PC-9 (cell line): ENCODE measurements at regions not wholly inside any gene's neighbourhood (a gene's known extent, or its start where the extent isn't known, plus 50 kb on each side); places are given as distances from the start of the nearest gene placed in this dataset.

Experiments
- BruUV-seq: library from RNA; stranded (reverse); fragments of 400-500 nt; replicated peaks from 2 replicates; lab custom pipeline; 2021; lab: Mats Ljungman, UMichigan
- CTCF ChIA-PET: fragments of 300-600 bp; sonication (Branson Sonifier 250); formaldehyde crosslinking; loops from one replicate; lab custom pipeline; 2022; ENCODE audit warnings: antibody characterized with exemption; lab: Charles Lee
- POLR2A ChIA-PET: fragments of 300-600 bp; sonication (Branson Sonifier 250); formaldehyde crosslinking; loops from one replicate; lab custom pipeline; 2022; ENCODE audit warnings: antibody characterized with exemption; ENCODE audit not compliant: unreplicated experiment; lab: Charles Lee
- DNase-seq, 2 experiments: peaks; one replicate each; pipeline versions ENCODE4 v3.0.0 to v3.0.0-alpha.2; 2015 to 2022; ENCODE audit warnings: mixed read lengths in 1 of 2
- H2AFZ ChIP-seq: fragments of 200-600 bp; sonication (generic); 2 replicates; pipeline ENCODE4 v1.8.1; 2017; ENCODE audit warnings: antibody characterized with exemption
- H3F3A ChIP-seq: fragments of 200-600 bp; sonication (generic); 2 replicates; pipeline ENCODE4 v1.8.1; 2017; ENCODE audit warnings: antibody characterized with exemption, mild to moderate bottlenecking, low read depth; ENCODE audit not compliant: insufficient read depth
- H3K27ac ChIP-seq: fragments of 200-600 bp; sonication (generic); 2 replicates; pipeline ENCODE4 v1.6.1; 2016; ENCODE audit warnings: mixed run types
- H3K27me3 ChIP-seq: fragments of 200-600 bp; sonication (generic); 2 replicates; pipeline ENCODE4 v1.6.1; 2016; ENCODE audit warnings: low read depth, mixed run types; ENCODE audit not compliant: insufficient read depth
- H3K36me3 ChIP-seq: fragments of 200-600 bp; sonication (generic); 2 replicates; pipeline ENCODE4 v1.6.1; 2016; ENCODE audit warnings: low read depth, mixed run types
- H3K4me1 ChIP-seq: fragments of 200-600 bp; sonication (generic); replicated peaks from 2 replicates; pipeline ENCODE4 v1.6.1; 2016; ENCODE audit warnings: mixed run types; ENCODE audit not compliant: insufficient read depth
- H3K4me2 ChIP-seq: fragments of 200-600 bp; sonication (generic); 2 replicates; pipeline ENCODE4 v1.6.1; 2017; ENCODE audit warnings: mixed run types
- H3K4me3 ChIP-seq: fragments of 200-600 bp; sonication (generic); 2 replicates; pipeline ENCODE4 v1.6.1; 2016; ENCODE audit warnings: mixed run types
- H3K79me2 ChIP-seq: fragments of 200-600 bp; sonication (generic); 2 replicates; pipeline ENCODE4 v1.6.1; 2017; ENCODE audit warnings: low read depth, mixed run types
- H3K9me2 ChIP-seq: fragments of 200-600 bp; sonication (generic); 2 replicates; pipeline ENCODE4 v1.8.1; 2017; ENCODE audit warnings: mild to moderate bottlenecking; ENCODE audit not compliant: insufficient read depth
- H3K9me3 ChIP-seq: fragments of 200-600 bp; sonication (generic); 2 replicates; pipeline ENCODE4 v1.8.1; 2016; ENCODE audit warnings: low read depth; ENCODE audit not compliant: insufficient read depth
- H4K20me1 ChIP-seq: fragments of 200-600 bp; sonication (generic); 2 replicates; pipeline ENCODE4 v1.8.1; 2017; ENCODE audit not compliant: insufficient read depth
- CTCF ChIP-seq: fragments of 200-600 bp; sonication (generic); conservative IDR thresholded peaks from 2 replicates; pipeline ENCODE4 v1.6.1; 2017; ENCODE audit warnings: mixed run types, antibody characterized with exemption, mild to moderate bottlenecking, moderate library complexity
- EZH2 ChIP-seq: fragments of 200-600 bp; sonication (generic); IDR thresholded peaks from 2 replicates; pipeline ENCODE4 v1.8.0; 2017; ENCODE audit warnings: antibody characterized with exemption, low read depth
- intact Hi-C: fragments of 100-400 bp; cut with micrococcal nuclease; formaldehyde crosslinking; loops from one replicate; pipeline ENCODE4 v1.10.0; 2022; ENCODE audit not compliant: unreplicated experiment

GRCh38 chr9:88310310-88310980 lies 77.8 kb upstream of the SPIN1 start:
- H3F3A ChIP-seq = no peaks in the 10 kb centered on the region
- H3K9me3 ChIP-seq = no peaks in the 10 kb centered on the region
- H3K4me2 ChIP-seq = no peak overlapping the region
- no peaks in the 10 kb centered on the region for H3K4me1 ChIP-seq
- no TSS peak for BruUV-seq
- no peak overlapping the region for H2AFZ ChIP-seq
- no peaks in the 10 kb centered on the region for H3K79me2 ChIP-seq
- H3K9me2 ChIP-seq = no peaks in the 10 kb centered on the region
- CTCF ChIA-PET = no interaction called here
- H3K27ac ChIP-seq = no peak overlapping the region
- H3K36me3 ChIP-seq = no peaks in the 10 kb centered on the region
- H3K27me3 ChIP-seq = no peaks in the 10 kb centered on the region
- TF ChIP-seq EZH2 (no peak), CTCF (no peak)
- intact Hi-C loops = no loop called here
- no peak overlapping the region for H3K4me3 ChIP-seq
- DNase-seq = no peak
- POLR2A ChIA-PET = no interaction called here
- no peaks in the 10 kb centered on the region for H4K20me1 ChIP-seq

DNA sequence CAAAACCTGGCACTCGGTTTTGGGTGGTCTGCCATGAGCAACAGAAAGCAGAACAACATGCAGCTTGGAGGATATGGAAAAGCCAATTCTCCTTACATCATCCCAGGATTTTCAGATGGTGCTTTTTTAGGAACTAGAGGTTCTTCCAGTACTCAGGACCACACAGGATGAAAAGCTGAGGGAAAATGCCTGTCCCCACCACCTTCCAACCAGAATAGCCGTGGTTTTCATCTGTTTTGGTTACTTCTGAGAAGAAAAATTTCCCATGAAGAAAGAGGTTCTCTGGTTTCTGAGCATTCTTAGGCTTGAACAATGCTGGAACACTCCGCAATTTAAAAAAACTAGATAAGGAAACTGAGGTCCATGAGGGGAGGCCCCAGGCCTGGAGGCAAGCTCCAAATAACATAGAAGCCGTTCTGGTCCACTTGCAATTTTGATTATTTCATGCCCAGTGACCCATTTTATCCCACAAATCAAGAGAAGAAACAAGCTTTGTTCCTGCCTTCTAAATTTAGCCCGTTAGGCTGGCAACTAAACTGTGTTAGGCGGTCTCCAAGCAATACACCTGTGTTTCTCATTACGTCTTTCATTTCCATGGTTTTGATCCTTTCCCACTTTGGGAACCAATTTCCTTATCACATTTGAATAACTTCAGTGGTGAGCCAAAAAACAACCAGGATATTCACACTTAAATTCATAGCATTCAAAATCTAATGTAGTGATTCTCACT lies 79.2 kb upstream of the SPIN1 start:
- no peak overlapping the region for H2AFZ ChIP-seq
- ChIA-PET CTCF (interaction anchor here (0.6 kb wide), 1 partner anchor 184 kb away, joined by 4 read pairs; no protein-coding TSS in a partner anchor), POLR2A (no interaction called here)
- BruUV-seq = no TSS peak
- intact Hi-C loops = no loop called here
- no peaks in the 10 kb centered on the region for H3K79me2 ChIP-seq
- TF ChIP-seq CTCF = no peak
- no peak for TF ChIP-seq EZH2
- no peaks in the 10 kb centered on the region for H4K20me1 ChIP-seq
- H3K9me3 ChIP-seq = no peaks in the 10 kb centered on the region
- no peaks in the 10 kb centered on the region for H3K4me1 ChIP-seq
- no peak overlapping the region for H3K4me3 ChIP-seq
- H3K4me2 ChIP-seq = no peak overlapping the region
- no peaks in the 10 kb centered on the region for H3K27me3 ChIP-seq
- H3K36me3 ChIP-seq = no peaks in the 10 kb centered on the region
- DNase-seq = no peak
- H3K27ac ChIP-seq = no peak overlapping the region
- no peaks in the 10 kb centered on the region for H3F3A ChIP-seq
- H3K9me2 ChIP-seq = no peaks in the 10 kb centered on the region

- ChIA-PET POLR2A (no interaction called here), CTCF (no interaction called here)
- Histone ChIP-seq H4K20me1 (no peaks in the 10 kb centered on the region), H3K79me2 (no peaks in the 10 kb centered on the region), H3K27me3 (no peaks in the 10 kb centered on the region), H2AFZ (no peak overlapping the region), H3F3A (no peaks in the 10 kb centered on the region), H3K36me3 (no peaks in the 10 kb centered on the region), H3K27ac (no peak overlapping the region), H3K4me3 (no peak overlapping the region), H3K4me1 (no peaks in the 10 kb centered on the region), H3K9me3 (no peaks in the 10 kb centered on the region), H3K4me2 (no peak overlapping the region), H3K9me2 (no peaks in the 10 kb centered on the region)
- no peak for DNase-seq
- BruUV-seq = no TSS peak
- intact Hi-C loops = no loop called here
- no peak for TF ChIP-seq CTCF
- no peak for TF ChIP-seq EZH2
Measured at GRCh38 chr9:88307136-88307535, 81.1 kb upstream of the SPIN1 start.
